GM12892 (cell line): ENCODE measurements at regions not wholly inside any gene's neighbourhood (a gene's known extent, or its start where the extent isn't known, plus 50 kb on each side); places are given as distances from the start of the nearest gene placed in this dataset.

Experiments
- POLR2A ChIP-seq: IDR thresholded peaks from 2 replicates; pipeline ENCODE4 v1.6.1; 2011; ENCODE audit warnings: low read depth, low read length, control low read depth
- POLR2AphosphoS5 ChIP-seq: IDR thresholded peaks from 2 replicates; pipeline ENCODE4 v1.6.1; 2011; ENCODE audit warnings: low read depth, low read length, control low read depth
- TAF1 ChIP-seq: IDR thresholded peaks from 2 replicates; pipeline ENCODE4 v1.6.1; 2011; ENCODE audit warnings: low read depth, mild to moderate bottlenecking, control low read depth, low read length, borderline replicate concordance

- no peak for TF ChIP-seq POLR2A
- TF ChIP-seq POLR2AphosphoS5, result no peak
- no peak for TF ChIP-seq TAF1
Observed at GRCh38 chr5:3489239-3489843, 106.3 kb upstream of the IRX1 start.
